Liver (tissue), 8 donors: ENCODE measurements at regions not wholly inside any gene's neighbourhood (a gene's known extent, or its start where the extent isn't known, plus 50 kb on each side); places are given as distances from the start of the nearest gene placed in this dataset.

Experiments used
- DNase-seq: peaks from one replicate; pipeline ENCODE4 v3.0.0-alpha.2; 2017; ENCODE audit warnings: low spot score
- H3K27ac ChIP-seq, 2 donors: one replicate each; pipeline ENCODE4 v1.7.0; 2013; ENCODE audit warnings: inconsistent platforms in 2 of 2, low read length in 2 of 2, control low read depth in 1 of 2, low read depth in 1 of 2, mild to moderate bottlenecking in 1 of 2
- H3K27me3 ChIP-seq, 4 donors: one replicate each; pipeline versions ENCODE4 v1.6.1 to v1.7.0; 2013; ENCODE audit warnings: low read length in 3 of 4, inconsistent platforms in 1 of 4, mild to moderate bottlenecking in 1 of 4, moderate library complexity in 1 of 4; ENCODE audit not compliant: control insufficient read depth in 4 of 4, insufficient read depth in 4 of 4
- H3K36me3 ChIP-seq, 4 donors: one replicate each; pipeline versions ENCODE4 v1.6.1 to v1.7.0; 2013; ENCODE audit warnings: low read length in 3 of 4, mild to moderate bottlenecking in 3 of 4, low read depth in 1 of 4, moderate library complexity in 1 of 4; ENCODE audit not compliant: control insufficient read depth in 4 of 4, insufficient read depth in 3 of 4
- H3K4me1 ChIP-seq, 4 donors: one replicate each; pipeline versions ENCODE4 v1.6.1 to v1.7.0; 2013; ENCODE audit warnings: low read length in 3 of 4, mild to moderate bottlenecking in 3 of 4, moderate library complexity in 1 of 4; ENCODE audit not compliant: control insufficient read depth in 4 of 4, insufficient read depth in 4 of 4
- H3K4me3 ChIP-seq, 3 donors: one replicate each; pipeline versions ENCODE4 v1.6.1 to v1.7.0; 2013; ENCODE audit warnings: low read length in 3 of 3, control low read depth in 1 of 3, low read depth in 1 of 3, mild to moderate bottlenecking in 1 of 3
- H3K9ac ChIP-seq, 2 donors: one replicate each; pipeline ENCODE4 v1.7.0; 2013; ENCODE audit warnings: low read length in 2 of 2, mild to moderate bottlenecking in 2 of 2, moderate library complexity in 2 of 2, control low read depth in 1 of 2, low read depth in 1 of 2
- H3K9me3 ChIP-seq, 4 donors: one replicate each; pipeline versions ENCODE4 v1.6.1 to v1.7.0; 2013; ENCODE audit warnings: low read length in 3 of 4; ENCODE audit not compliant: control insufficient read depth in 4 of 4
- FOXA1 ChIP-seq: IDR thresholded peaks from 2 replicates; pipeline ENCODE4 v1.6.1; 2016; ENCODE audit warnings: antibody characterized with exemption
- GABPA ChIP-seq, 2 donors: IDR thresholded peaks in 1 of 2; conservative IDR thresholded peaks in 1 of 2; 2 replicates each; pipeline ENCODE4 v1.6.1; 2016; ENCODE audit warnings: antibody characterized with exemption in 2 of 2, mild to moderate bottlenecking in 1 of 2, moderate library complexity in 1 of 2
- HNF4A ChIP-seq, 2 donors: conservative IDR thresholded peaks; 2 replicates each; pipeline ENCODE4 v1.6.1; 2016; ENCODE audit warnings: antibody characterized with exemption in 2 of 2, mild to moderate bottlenecking in 2 of 2
- HNF4G ChIP-seq: IDR thresholded peaks from 2 replicates; pipeline ENCODE4 v1.6.1; 2016; ENCODE audit warnings: antibody characterized with exemption
- JUND ChIP-seq, 2 donors: IDR thresholded peaks; 2 replicates each; pipeline ENCODE4 v1.6.1; 2016; ENCODE audit warnings: antibody characterized with exemption in 2 of 2
- RAD21 ChIP-seq, 2 donors: IDR thresholded peaks; 2 replicates each; pipeline ENCODE4 v1.6.1; 2016; ENCODE audit warnings: antibody characterized with exemption in 2 of 2, mild to moderate bottlenecking in 2 of 2
- RXRA ChIP-seq, 2 donors: IDR thresholded peaks; 2 replicates each; pipeline ENCODE4 v1.6.1; 2017 to 2018; ENCODE audit warnings: antibody characterized with exemption in 2 of 2, mild to moderate bottlenecking in 1 of 2
- SP1 ChIP-seq: IDR thresholded peaks from 2 replicates; pipeline ENCODE4 v1.6.1; 2018; ENCODE audit warnings: antibody characterized with exemption, mild to moderate bottlenecking
- WGBS: extraction: QIAGEN DNeasy Blood & Tissue Kit; methylation state at CpG from one replicate; pipeline ENCODE4 v1.1.7; 2013; 5-methylcytosine and 5-hydroxymethylcytosine counted together
- TF ChIP-seq, protein P1 (sequence below): IDR thresholded peaks from 2 replicates; pipeline ENCODE4 v1.6.1; 2016; ENCODE audit warnings: antibody characterized with exemption
- TF ChIP-seq, protein P2 (sequence below): IDR thresholded peaks from 2 replicates; pipeline ENCODE4 v1.6.1; 2016; ENCODE audit warnings: antibody characterized with exemption, mild to moderate bottlenecking
- TF ChIP-seq, protein P3 (sequence below): IDR thresholded peaks from 2 replicates; pipeline ENCODE4 v1.6.1; 2016; ENCODE audit warnings: antibody characterized with exemption
- TF ChIP-seq, protein P4 (sequence below): fragments of 150-350 bp; IDR thresholded peaks from 2 replicates; pipeline ENCODE4 v1.5.1; 2017; ENCODE audit warnings: improper control_type of control experiment, low read depth, low read length; ENCODE audit not compliant: missing input control
- TF ChIP-seq, protein P5 (sequence below): IDR thresholded peaks from 2 replicates; pipeline ENCODE4 v1.6.1; 2016; ENCODE audit warnings: antibody characterized with exemption
- donor health status: healthy.
- donor health status: healthy.
- donor health status: healthy.
- donor health status: healthy.
- donor health status: healthy.

DNA sequence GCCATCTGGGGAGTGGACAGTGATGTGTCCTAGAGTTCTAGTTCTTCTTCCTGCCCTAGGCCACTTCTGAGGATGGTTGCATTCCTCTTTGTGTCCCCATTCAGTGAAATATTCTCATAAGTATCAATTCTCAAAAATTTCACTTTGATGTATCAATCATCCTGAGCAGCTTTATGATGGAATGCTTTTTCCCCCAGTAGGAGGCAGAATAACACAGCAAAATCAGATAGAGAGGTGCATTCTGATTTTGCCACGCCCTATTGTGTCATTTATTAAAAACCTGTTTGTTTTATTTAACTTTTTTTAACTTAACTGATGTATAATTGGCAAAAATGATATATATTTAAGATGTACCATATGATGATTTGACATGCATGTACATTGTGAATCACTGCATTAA is 656.0 kb upstream of the GRM7 start:
- TF ChIP-seq SP1 (no peak), RAD21 (IDR thresholded peaks at IDR 0.05) (peak; percentile 46 to 47)
- no peak for DNase-seq
- H3K9me3 ChIP-seq: no peaks in the 10 kb centered on the region
- H3K9ac ChIP-seq: no peak overlapping the region
- WGBS: 23% methylated on average over 1 of the region's 1 CpG
- no peaks in the 10 kb centered on the region for H3K4me1 ChIP-seq
- no peak overlapping the region for H3K27ac ChIP-seq
- H3K4me3 ChIP-seq: no peak overlapping the region
- H3K27me3 ChIP-seq: no peaks in the 10 kb centered on the region
- no peaks in the 10 kb centered on the region for H3K36me3 ChIP-seq

DNA sequence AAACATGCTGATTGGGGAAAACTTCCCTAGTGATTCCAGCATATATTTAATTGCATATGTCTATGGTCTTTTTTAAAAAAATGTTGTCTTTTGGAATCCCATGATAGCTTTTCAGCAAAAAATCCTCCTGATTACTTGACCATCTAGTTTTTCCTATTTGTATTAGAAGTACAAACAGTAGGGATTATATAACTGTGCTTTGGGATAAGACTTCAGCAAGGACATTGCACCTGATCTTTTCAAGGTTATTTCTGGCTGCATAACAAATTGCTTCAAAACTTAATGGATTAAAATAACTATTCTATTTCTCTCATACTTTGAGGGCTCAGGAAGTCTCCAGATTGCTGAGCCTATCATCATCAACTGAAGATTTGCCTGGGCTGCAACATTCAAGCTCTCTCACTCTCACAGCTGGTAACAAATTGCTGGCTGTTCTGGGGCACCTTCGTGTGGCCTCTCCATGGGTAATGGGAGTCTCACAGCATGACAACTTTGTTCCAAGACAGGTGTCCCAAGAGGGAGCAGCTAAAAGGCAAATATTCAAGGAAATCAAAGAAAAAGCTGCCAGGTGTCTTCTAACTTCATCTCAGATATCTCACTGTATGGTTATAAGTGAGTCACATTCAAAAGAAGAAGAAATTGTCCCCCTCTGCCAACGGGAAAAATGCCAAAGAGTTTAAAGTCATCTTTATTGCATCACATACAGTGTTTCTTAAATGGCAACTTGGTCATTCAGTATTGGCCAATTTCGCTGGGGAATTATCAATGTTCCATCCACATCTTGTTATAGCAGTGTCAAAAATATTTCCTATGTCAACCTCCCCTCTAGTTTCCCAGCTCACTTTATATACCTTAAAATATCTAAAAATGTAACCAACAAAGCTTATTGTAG is 644.5 kb upstream of the GRM7 start:
- Histone ChIP-seq H3K4me3 (no peak overlapping the region), H3K27me3 (no peaks in the 10 kb centered on the region), H3K9me3 (no peaks in the 10 kb centered on the region), H3K9ac (no peak overlapping the region), H3K27ac (no peak overlapping the region), H3K36me3 (no peaks in the 10 kb centered on the region), H3K4me1 (peaks cover 0 to 2% (median 0%) of the 10 kb centered on the region in 4 donors)
- no peak for DNase-seq
- 40% methylated on average over 3 of the region's 3 CpGs for WGBS
- TF ChIP-seq, protein P1, sequence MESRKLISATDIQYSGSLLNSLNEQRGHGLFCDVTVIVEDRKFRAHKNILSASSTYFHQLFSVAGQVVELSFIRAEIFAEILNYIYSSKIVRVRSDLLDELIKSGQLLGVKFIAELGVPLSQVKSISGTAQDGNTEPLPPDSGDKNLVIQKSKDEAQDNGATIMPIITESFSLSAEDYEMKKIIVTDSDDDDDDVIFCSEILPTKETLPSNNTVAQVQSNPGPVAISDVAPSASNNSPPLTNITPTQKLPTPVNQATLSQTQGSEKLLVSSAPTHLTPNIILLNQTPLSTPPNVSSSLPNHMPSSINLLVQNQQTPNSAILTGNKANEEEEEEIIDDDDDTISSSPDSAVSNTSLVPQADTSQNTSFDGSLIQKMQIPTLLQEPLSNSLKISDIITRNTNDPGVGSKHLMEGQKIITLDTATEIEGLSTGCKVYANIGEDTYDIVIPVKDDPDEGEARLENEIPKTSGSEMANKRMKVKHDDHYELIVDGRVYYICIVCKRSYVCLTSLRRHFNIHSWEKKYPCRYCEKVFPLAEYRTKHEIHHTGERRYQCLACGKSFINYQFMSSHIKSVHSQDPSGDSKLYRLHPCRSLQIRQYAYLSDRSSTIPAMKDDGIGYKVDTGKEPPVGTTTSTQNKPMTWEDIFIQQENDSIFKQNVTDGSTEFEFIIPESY: no peak
- TF ChIP-seq FOXA1 (no peak), SP1 (no peak), HNF4G (no peak), HNF4A (conservative IDR thresholded peaks at IDR 0.05) (no peak), RXRA (IDR thresholded peaks at IDR 0.05) (no peak), GABPA (IDR thresholded peaks at IDR 0.05 in 1 of 2, conservative IDR thresholded peaks at IDR 0.05 in 1 of 2) (no peak), JUND (IDR thresholded peaks at IDR 0.05) (no peak), RAD21 (IDR thresholded peaks at IDR 0.05) (no peak)
- TF ChIP-seq, protein P2, sequence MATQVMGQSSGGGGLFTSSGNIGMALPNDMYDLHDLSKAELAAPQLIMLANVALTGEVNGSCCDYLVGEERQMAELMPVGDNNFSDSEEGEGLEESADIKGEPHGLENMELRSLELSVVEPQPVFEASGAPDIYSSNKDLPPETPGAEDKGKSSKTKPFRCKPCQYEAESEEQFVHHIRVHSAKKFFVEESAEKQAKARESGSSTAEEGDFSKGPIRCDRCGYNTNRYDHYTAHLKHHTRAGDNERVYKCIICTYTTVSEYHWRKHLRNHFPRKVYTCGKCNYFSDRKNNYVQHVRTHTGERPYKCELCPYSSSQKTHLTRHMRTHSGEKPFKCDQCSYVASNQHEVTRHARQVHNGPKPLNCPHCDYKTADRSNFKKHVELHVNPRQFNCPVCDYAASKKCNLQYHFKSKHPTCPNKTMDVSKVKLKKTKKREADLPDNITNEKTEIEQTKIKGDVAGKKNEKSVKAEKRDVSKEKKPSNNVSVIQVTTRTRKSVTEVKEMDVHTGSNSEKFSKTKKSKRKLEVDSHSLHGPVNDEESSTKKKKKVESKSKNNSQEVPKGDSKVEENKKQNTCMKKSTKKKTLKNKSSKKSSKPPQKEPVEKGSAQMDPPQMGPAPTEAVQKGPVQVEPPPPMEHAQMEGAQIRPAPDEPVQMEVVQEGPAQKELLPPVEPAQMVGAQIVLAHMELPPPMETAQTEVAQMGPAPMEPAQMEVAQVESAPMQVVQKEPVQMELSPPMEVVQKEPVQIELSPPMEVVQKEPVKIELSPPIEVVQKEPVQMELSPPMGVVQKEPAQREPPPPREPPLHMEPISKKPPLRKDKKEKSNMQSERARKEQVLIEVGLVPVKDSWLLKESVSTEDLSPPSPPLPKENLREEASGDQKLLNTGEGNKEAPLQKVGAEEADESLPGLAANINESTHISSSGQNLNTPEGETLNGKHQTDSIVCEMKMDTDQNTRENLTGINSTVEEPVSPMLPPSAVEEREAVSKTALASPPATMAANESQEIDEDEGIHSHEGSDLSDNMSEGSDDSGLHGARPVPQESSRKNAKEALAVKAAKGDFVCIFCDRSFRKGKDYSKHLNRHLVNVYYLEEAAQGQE: no peak
- TF ChIP-seq, protein P3, sequence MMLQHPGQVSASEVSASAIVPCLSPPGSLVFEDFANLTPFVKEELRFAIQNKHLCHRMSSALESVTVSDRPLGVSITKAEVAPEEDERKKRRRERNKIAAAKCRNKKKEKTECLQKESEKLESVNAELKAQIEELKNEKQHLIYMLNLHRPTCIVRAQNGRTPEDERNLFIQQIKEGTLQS: no peak
- TF ChIP-seq, protein P4, sequence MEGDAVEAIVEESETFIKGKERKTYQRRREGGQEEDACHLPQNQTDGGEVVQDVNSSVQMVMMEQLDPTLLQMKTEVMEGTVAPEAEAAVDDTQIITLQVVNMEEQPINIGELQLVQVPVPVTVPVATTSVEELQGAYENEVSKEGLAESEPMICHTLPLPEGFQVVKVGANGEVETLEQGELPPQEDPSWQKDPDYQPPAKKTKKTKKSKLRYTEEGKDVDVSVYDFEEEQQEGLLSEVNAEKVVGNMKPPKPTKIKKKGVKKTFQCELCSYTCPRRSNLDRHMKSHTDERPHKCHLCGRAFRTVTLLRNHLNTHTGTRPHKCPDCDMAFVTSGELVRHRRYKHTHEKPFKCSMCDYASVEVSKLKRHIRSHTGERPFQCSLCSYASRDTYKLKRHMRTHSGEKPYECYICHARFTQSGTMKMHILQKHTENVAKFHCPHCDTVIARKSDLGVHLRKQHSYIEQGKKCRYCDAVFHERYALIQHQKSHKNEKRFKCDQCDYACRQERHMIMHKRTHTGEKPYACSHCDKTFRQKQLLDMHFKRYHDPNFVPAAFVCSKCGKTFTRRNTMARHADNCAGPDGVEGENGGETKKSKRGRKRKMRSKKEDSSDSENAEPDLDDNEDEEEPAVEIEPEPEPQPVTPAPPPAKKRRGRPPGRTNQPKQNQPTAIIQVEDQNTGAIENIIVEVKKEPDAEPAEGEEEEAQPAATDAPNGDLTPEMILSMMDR: no peak
- TF ChIP-seq, protein P5, sequence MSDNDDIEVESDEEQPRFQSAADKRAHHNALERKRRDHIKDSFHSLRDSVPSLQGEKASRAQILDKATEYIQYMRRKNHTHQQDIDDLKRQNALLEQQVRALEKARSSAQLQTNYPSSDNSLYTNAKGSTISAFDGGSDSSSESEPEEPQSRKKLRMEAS: no peak
